Inferior parietal cortex (tissue), 1 donor: ENCODE measurements at regions not wholly inside any gene's neighbourhood (a gene's known extent, or its start where the extent isn't known, plus 50 kb on each side); places are given as distances from the start of the nearest gene placed in this dataset.

ENCODE experiments used
- DNase-seq: peaks from one replicate; pipeline ENCODE4 v3.0.0-alpha.2; 2016; ENCODE audit errors: extremely low spot score

GRCh38 chr1:182122256-182122912, 60.9 kb upstream of the ZNF648 start:
- no peak for DNase-seq

GRCh38 chr1:182121787-182122186, 60.3 kb upstream of the ZNF648 start:
- no peak for DNase-seq

GRCh38 chr1:182120411-182121258, 59.1 kb upstream of the ZNF648 start:
- peak; percentile 57 for DNase-seq

- DNase-seq, result no peak
These were observed 58.1 kb upstream of the ZNF648 start for GRCh38 chr1:182119631-182120030.

- no peak for DNase-seq
These were observed 57.3 kb upstream of the ZNF648 start for GRCh38 chr1:182118851-182119250.

- no peak for DNase-seq
These were observed 53.1 kb upstream of the ZNF648 start for GRCh38 chr1:182114627-182115023.

- DNase-seq, result peak; percentile 86
These were observed 52.5 kb upstream of the ZNF648 start for GRCh38 chr1:182113879-182114626.

- no peak for DNase-seq
These were observed 50.0 kb upstream of the ZNF648 start for GRCh38 chr1:182111496-182111895.
